MCF 10A (cell line): ENCODE measurements at regions not wholly inside any gene's neighbourhood (a gene's known extent, or its start where the extent isn't known, plus 50 kb on each side); places are given as distances from the start of the nearest gene placed in this dataset.

Experiments
- BruUV-seq: library from RNA; stranded (reverse); fragments of 400-500 nt; replicated peaks from 2 replicates; lab custom pipeline; 2021; lab: Mats Ljungman, UMichigan
- CTCF ChIA-PET: fragments of 300-600 bp; sonication (Branson Sonifier 250); formaldehyde crosslinking; extraction: SDS; loops from one replicate; lab custom pipeline; 2021; ENCODE audit warnings: antibody characterized with exemption, inconsistent platforms; lab: Yijun Ruan, JAX
- POLR2A ChIA-PET: fragments of 300-600, 350-650 bp; sonication (Branson Sonifier 250); formaldehyde crosslinking; extraction: SDS; loops from one replicate; lab custom pipeline; 2020; ENCODE audit warnings: antibody characterized with exemption, inconsistent platforms; lab: Yijun Ruan, JAX
- DNase-seq: peaks from one replicate; pipeline ENCODE4 v3.0.0-alpha.2; 2018; ENCODE audit not compliant: unreplicated experiment
- H3K27ac Mint-ChIP-seq: one replicate; pipeline ENCODE4 v1.8.0; 2022; ENCODE audit warnings: mild to moderate bottlenecking, low read depth, mixed read lengths; ENCODE audit not compliant: unreplicated experiment
- H3K27me3 Mint-ChIP-seq: one replicate; pipeline ENCODE4 v1.8.0; 2022; ENCODE audit warnings: mixed read lengths; ENCODE audit not compliant: insufficient read depth, unreplicated experiment
- H3K36me3 Mint-ChIP-seq: one replicate; pipeline ENCODE4 v1.8.0; 2022; ENCODE audit warnings: mild to moderate bottlenecking, moderate library complexity, mixed read lengths; ENCODE audit not compliant: insufficient read depth, unreplicated experiment
- H3K4me1 Mint-ChIP-seq: one replicate; pipeline ENCODE4 v1.8.0; 2022; ENCODE audit warnings: mixed read lengths; ENCODE audit not compliant: insufficient read depth, unreplicated experiment
- H3K4me3 Mint-ChIP-seq: one replicate; pipeline ENCODE4 v1.8.0; 2022; ENCODE audit warnings: mild to moderate bottlenecking, moderate library complexity, mixed read lengths; ENCODE audit not compliant: unreplicated experiment
- H3K9me3 Mint-ChIP-seq: one replicate; pipeline ENCODE4 v1.8.0; 2022; ENCODE audit warnings: mixed read lengths; ENCODE audit not compliant: unreplicated experiment
- CTCF ChIP-seq: fragments of 200-600 bp; IDR thresholded peaks from one replicate; pipeline ENCODE4 v1.8.0; 2022; ENCODE audit warnings: antibody characterized with exemption, mild to moderate bottlenecking; ENCODE audit not compliant: unreplicated experiment
- intact Hi-C: fragments of 100-400 bp; cut with micrococcal nuclease; formaldehyde crosslinking; loops from 2 replicates; pipeline ENCODE4 v1.14.1; 2022

GRCh38 chrX:151814767-151815166 is 80.2 kb downstream of the CNGA2 start:
- H3K27me3 Mint-ChIP-seq: no peaks in the 10 kb centered on the region
- intact Hi-C loops: no loop called here
- no peak for TF ChIP-seq CTCF
- H3K9me3 Mint-ChIP-seq: no peaks in the 10 kb centered on the region
- H3K36me3 Mint-ChIP-seq: no peaks in the 10 kb centered on the region
- no peak overlapping the region for H3K27ac Mint-ChIP-seq
- BruUV-seq: no TSS peak
- ChIA-PET POLR2A (no interaction called here), CTCF (interaction anchor here (1.4 kb wide), 1 partner anchor 11 kb away, joined by 4 read pairs; no protein-coding TSS in a partner anchor)
- DNase-seq: no peak
- no peak overlapping the region for H3K4me3 Mint-ChIP-seq
- H3K4me1 Mint-ChIP-seq: no peaks in the 10 kb centered on the region

DNA sequence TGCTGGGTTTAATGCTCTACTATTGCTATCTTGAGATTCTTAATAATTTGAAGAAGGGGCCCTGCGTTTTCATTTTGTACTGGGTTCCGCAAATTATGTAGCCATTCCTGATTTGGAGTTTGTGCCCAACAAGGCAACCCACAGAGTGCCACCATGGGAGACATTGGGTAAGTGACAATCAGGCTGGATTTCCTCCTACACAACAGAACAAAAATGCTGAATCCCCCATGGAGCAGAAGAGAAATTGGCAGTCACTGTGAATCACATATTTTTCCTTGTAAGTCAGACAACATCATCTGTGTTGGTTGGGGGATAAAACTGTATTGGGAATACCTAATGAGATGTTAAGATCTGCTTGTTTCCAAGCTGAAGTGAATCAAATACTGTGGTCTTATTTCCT is 80.9 kb downstream of the CNGA2 start:
- H3K4me1 Mint-ChIP-seq: no peaks in the 10 kb centered on the region
- no peaks in the 10 kb centered on the region for H3K36me3 Mint-ChIP-seq
- no peaks in the 10 kb centered on the region for H3K9me3 Mint-ChIP-seq
- intact Hi-C loops: no loop called here
- CTCF ChIA-PET: no interaction called here
- H3K27me3 Mint-ChIP-seq: no peaks in the 10 kb centered on the region
- H3K27ac Mint-ChIP-seq: no peak overlapping the region
- POLR2A ChIA-PET: no interaction called here
- BruUV-seq: no TSS peak
- no peak overlapping the region for H3K4me3 Mint-ChIP-seq
- DNase-seq: no peak
- no peak for TF ChIP-seq CTCF

GRCh38 chrX:151816934-151817333 is 82.4 kb downstream of the CNGA2 start:
- Mint-ChIP-seq H3K36me3 (no peaks in the 10 kb centered on the region), H3K4me3 (no peak overlapping the region), H3K4me1 (no peaks in the 10 kb centered on the region), H3K9me3 (no peaks in the 10 kb centered on the region), H3K27ac (no peak overlapping the region), H3K27me3 (no peaks in the 10 kb centered on the region)
- ChIA-PET POLR2A (no interaction called here), CTCF (interaction anchor here (0.6 to 1.3 kb wide), 2 partner anchors 9 to 206 kb away, joined by 3 read pairs; no protein-coding TSS in a partner anchor)
- intact Hi-C loops: no loop called here
- no peak for DNase-seq
- TF ChIP-seq CTCF: no peak
- BruUV-seq: no TSS peak

DNA sequence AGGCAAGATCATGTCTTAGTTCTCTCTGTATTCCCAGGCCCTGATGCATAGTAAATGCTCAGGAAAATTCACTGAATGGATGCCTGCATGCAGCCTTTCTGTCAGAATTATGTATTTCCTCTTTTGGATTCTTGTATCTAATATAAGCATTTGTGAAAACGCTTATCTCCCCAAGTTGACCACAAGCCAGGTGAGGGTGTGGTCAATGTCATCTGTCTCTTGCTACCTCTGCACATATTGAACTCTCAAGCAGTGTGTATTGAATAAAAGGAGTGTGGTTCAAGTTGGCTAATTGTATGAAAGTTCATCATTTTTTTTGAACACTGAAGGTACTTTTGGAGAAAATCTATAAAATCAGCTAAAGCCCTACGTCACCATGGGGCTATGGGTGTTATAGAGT is 84.3 kb downstream of the CNGA2 start:
- H3K9me3 Mint-ChIP-seq: no peaks in the 10 kb centered on the region
- H3K27ac Mint-ChIP-seq: no peak overlapping the region
- no peak for TF ChIP-seq CTCF
- intact Hi-C loops: no loop called here
- ChIA-PET POLR2A (no interaction called here), CTCF (no interaction called here)
- H3K4me3 Mint-ChIP-seq: no peak overlapping the region
- H3K4me1 Mint-ChIP-seq: no peaks in the 10 kb centered on the region
- no peaks in the 10 kb centered on the region for H3K36me3 Mint-ChIP-seq
- no peaks in the 10 kb centered on the region for H3K27me3 Mint-ChIP-seq
- BruUV-seq: no TSS peak
- DNase-seq: no peak
